PC-9 (cell line): ENCODE measurements at regions not wholly inside any gene's neighbourhood (a gene's known extent, or its start where the extent isn't known, plus 50 kb on each side); places are given as distances from the start of the nearest gene placed in this dataset.

Source experiments
- CTCF ChIP-seq: fragments of 200-600 bp; sonication (generic); conservative IDR thresholded peaks from 2 replicates; pipeline ENCODE4 v1.6.1; 2017; ENCODE audit warnings: mixed run types, antibody characterized with exemption, mild to moderate bottlenecking, moderate library complexity
- EZH2 ChIP-seq: fragments of 200-600 bp; sonication (generic); IDR thresholded peaks from 2 replicates; pipeline ENCODE4 v1.8.0; 2017; ENCODE audit warnings: antibody characterized with exemption, low read depth

GRCh38 chr1:115429241-115429640 lies 91.2 kb upstream of the NGF start:
- TF ChIP-seq CTCF = no peak
- TF ChIP-seq EZH2 = no peak
